GM12801 (cell line): ENCODE measurements at regions not wholly inside any gene's neighbourhood (a gene's known extent, or its start where the extent isn't known, plus 50 kb on each side); places are given as distances from the start of the nearest gene placed in this dataset.

Experiments
- TF ChIP-seq, protein P1 (sequence below): IDR thresholded peaks from one replicate; pipeline ENCODE4 v1.5.1; 2011; ENCODE audit warnings: control low read depth; ENCODE audit not compliant: insufficient read length; ENCODE audit errors: extremely low read depth

DNA sequence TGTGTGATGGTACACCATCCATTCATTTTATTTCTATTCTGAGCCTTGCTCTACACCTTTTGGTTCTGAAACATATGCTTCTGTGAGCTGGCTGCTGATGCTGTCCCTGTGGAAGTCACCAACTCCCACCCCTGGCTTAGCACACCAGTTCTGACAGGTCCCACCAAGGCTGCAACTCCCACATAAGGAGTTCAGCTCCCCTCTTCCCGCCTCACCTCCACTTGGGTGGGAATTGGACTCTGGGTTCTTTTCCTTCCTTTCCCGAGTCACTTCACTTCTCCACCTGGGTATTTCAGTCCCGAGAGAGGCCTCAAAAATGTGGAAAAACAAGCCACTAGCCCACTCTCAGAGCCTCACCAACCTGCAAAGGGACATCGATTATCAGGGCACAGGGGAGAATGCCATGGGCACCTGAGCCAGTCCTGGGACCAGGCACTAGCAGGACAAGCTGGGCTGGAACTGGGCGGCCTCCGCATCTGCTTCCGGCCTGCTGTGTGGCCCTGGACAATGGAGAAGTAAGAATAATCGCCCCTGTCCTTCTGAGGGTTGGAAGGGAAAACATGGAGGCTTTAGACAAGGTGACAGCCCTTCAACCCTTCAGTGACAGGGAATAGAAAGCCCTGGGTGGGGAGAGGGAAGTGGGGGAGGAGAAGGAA, 80.1 kb downstream of the IGLL1 start:
- TF ChIP-seq, protein P1, sequence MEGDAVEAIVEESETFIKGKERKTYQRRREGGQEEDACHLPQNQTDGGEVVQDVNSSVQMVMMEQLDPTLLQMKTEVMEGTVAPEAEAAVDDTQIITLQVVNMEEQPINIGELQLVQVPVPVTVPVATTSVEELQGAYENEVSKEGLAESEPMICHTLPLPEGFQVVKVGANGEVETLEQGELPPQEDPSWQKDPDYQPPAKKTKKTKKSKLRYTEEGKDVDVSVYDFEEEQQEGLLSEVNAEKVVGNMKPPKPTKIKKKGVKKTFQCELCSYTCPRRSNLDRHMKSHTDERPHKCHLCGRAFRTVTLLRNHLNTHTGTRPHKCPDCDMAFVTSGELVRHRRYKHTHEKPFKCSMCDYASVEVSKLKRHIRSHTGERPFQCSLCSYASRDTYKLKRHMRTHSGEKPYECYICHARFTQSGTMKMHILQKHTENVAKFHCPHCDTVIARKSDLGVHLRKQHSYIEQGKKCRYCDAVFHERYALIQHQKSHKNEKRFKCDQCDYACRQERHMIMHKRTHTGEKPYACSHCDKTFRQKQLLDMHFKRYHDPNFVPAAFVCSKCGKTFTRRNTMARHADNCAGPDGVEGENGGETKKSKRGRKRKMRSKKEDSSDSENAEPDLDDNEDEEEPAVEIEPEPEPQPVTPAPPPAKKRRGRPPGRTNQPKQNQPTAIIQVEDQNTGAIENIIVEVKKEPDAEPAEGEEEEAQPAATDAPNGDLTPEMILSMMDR: no peak

DNA sequence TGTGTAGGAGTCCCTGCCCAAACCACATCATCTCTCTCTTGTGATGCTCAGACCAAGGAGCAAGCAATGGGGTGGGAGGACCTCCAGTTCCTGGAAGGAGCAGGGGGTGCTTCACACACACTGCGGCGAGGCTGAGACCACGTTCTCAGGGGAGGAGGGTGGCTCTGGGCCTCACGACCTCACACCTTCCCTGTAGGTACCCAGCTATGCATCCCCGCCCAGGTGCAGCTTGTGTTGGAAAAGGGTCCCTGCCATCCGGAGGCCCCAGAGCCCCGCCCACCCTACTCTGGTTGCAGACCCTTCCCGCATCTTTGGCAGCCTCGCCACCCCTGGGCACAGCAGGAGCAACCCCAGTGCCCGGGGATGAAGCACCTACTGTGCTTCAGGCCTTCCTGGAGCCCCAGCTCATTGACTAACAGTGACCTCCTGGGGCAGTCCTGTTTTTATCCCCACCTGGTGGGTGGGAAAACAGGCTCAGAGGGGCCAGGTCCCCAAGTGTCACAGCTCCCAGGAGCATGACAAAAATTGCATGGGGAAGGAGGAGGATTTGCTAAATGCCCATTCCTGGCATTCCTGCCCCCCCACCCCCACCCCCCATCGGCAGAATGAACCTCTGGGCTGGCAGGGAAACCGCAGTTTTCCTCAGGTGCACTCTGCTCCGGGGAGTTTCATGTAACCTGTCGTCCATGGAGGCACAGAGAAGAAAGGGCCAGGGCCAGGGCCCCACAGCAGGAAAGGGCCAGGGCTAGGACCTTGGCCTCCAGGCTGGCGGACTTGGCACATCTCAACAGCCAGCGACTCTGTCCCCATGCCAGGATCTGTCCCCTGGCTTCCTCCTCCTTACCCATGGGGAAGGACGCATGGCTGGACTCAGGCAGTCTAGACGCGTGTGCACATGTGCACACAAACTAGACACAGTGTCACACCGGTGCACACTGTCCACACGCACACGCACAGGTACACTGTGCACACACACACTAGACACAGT, 81.0 kb downstream of the IGLL1 start:
- TF ChIP-seq, protein P1: no peak

DNA sequence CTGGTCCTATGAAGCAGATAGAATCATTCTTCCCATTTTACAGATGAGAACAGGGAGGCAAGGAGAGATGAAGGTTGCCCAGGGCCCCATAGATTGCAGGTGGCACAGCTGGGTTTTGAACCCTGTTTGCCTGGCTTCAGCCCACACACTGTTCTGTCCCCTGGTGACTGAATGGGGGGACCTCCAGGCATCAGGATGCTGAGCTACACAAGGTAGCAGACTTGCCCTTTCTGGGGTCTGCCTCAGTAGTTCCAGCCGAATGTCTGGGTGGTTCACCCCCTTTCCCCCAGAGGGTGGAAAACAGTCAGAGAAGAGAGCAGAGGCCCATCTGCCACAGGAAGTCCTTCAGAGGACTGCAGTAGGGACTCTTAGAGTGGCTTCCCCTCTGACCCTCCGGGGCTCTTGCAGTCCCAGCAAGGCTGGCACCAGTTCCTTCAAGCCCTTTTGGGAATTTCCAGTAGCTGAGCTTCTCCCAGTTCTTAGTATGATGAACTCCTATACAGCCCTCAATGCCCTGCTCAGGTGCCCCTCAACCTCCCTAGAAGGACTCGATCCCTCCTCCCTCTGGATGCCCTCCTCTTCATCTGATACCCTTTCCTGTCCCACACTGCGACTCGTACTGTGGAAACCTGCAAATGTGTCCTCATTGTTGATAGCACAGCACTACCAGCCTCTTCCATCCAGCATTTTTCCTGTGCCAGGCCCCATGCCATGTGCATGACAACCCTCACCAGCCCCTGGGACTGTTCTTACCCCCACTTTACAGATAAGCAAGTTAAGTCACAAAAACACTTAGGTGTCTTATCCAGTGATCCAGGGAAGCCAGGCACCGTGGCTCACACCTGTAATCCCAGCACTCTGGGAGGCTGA, 82.8 kb downstream of the IGLL1 start:
- TF ChIP-seq, protein P1: no peak

DNA sequence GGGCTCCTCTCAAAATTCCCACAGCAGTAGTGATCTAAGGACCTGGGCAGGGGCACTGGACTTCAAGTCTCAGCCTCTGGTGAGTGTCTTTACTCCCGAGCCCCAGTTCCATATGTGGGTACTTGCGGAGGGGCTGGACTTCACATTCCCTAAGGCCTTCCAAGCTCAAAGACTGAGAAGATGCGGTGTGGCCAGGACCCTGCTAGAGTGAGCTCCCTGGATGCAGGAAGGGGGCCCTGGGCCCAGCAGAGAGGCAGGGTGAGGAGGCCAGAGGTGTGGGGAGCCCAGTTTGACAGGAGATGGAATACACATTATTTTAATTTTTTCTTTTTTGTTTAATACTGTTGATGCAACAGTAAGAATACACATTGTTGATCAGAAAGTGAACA, 83.7 kb downstream of the IGLL1 start:
- TF ChIP-seq, protein P1: no peak

DNA sequence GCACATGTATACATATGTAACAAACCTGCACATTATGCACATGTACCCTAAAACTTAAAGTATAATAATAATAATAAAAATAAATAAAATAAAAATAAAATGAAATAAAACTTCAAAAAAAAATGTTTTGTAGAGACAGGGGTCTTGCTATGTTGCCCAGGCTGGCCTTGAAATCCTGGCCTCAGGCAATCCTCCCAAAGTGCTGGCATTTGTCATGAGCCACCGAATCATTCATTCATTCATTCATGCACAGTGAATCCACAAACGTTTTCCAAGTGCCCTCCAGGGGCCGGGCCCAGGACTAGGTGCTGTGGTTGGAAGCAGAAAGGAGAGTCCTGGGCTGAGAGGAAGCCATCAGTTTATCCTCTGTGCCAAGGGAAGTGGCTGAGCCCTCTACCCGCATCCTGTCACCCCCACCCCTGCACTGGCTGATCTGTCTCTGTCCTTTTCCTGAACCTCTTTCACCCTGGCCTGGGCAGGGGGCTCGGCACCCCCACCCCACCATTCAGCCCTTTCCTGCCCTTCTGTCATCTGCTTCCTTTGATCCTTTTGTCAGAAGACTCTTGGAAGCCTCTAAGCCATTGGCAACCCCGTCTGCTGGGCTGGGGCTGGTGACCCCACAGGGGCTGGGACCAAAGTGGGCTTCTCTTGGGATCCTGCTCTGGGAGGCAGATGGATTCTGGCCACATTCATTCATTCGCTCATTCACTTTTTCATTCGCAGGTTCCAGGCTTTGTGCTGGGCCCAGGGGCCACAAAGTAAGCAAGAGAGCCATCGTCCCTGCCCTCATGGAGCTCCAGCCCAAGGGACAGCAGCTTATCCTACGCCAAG, 84.3 kb downstream of the IGLL1 start:
- TF ChIP-seq, protein P1: no peak

DNA sequence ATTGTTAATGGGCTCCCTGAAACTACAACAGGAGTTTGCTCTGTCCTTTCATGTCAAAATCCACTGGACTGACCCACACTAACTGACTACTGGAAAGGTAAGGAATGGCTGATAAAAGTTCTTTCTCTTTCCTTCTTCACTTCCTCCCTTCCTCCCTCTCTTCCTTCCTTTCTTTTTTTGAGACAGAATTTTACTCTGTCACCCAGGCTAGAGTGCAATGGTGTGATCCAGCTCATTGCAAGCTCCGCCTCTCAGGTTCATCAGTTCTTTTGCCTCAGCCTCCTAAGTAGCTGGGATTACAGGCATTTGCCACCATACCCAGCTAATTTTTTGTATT, 85.2 kb downstream of the IGLL1 start:
- TF ChIP-seq, protein P1: no peak
